ENCODE measurements at regions not wholly inside any gene's neighbourhood (a gene's known extent, or its start where the extent isn't known, plus 50 kb on each side); places are given as distances from the start of the nearest gene placed in this dataset.

GRCh38 chr2:117091041-117091837 is 723.3 kb upstream of the DDX18 start:
- no peak overlapping the region for H3K4me3 Mint-ChIP-seq
- Histone ChIP-seq H3K36me3 (ENCODE audit: control insufficient read depth, insufficient read depth, low read length) (no peaks in the 10 kb centered on the region), H3K4me3 (ENCODE audit: low read depth, low read length) (no peak overlapping the region), H3K9me3 (ENCODE audit: control insufficient read depth in 2 of 2, low read length in 2 of 2) (no peaks in the 10 kb centered on the region), H3K27me3 (ENCODE audit: control insufficient read depth, insufficient read depth, low read length) (no peaks in the 10 kb centered on the region), H3K4me1 (ENCODE audit: control insufficient read depth, insufficient read depth, low read length, poor library complexity, severe bottlenecking) (no peaks in the 10 kb centered on the region), H3K27ac (ENCODE audit: insufficient read depth, low read length, poor library complexity, severe bottlenecking) (no peak overlapping the region)
- no peaks in the 10 kb centered on the region for H3K36me3 Mint-ChIP-seq
- H3K27ac Mint-ChIP-seq, result no peak overlapping the region
- peaks cover 1 to 8% (median 3%) of the 10 kb centered on the region in 7 donors for H3K9me3 Mint-ChIP-seq
- no peaks in the 10 kb centered on the region for H3K27me3 Mint-ChIP-seq
- no peaks in the 10 kb centered on the region for H3K4me1 Mint-ChIP-seq
- ATAC-seq (ENCODE audit: low read depth in 2 of 2), result no peak
- no peak for DNase-seq

GRCh38 chr2:117101613-117102012 is 712.9 kb upstream of the DDX18 start:
- no peak overlapping the region for H3K4me3 Mint-ChIP-seq
- Histone ChIP-seq H3K27ac (ENCODE audit: insufficient read depth, low read length, poor library complexity, severe bottlenecking) (no peak overlapping the region), H3K27me3 (ENCODE audit: control insufficient read depth, insufficient read depth, low read length) (no peaks in the 10 kb centered on the region), H3K36me3 (ENCODE audit: control insufficient read depth, insufficient read depth, low read length) (no peaks in the 10 kb centered on the region), H3K4me1 (ENCODE audit: control insufficient read depth, insufficient read depth, low read length, poor library complexity, severe bottlenecking) (no peaks in the 10 kb centered on the region), H3K9me3 (ENCODE audit: control insufficient read depth in 2 of 2, low read length in 2 of 2) (no peaks in the 10 kb centered on the region), H3K4me3 (ENCODE audit: low read depth, low read length) (no peak overlapping the region)
- no peaks in the 10 kb centered on the region for H3K4me1 Mint-ChIP-seq
- no peaks in the 10 kb centered on the region for H3K36me3 Mint-ChIP-seq
- H3K27me3 Mint-ChIP-seq, result no peaks in the 10 kb centered on the region
- ATAC-seq (ENCODE audit: low read depth in 2 of 2) (no peak), DNase-seq (no peak)
- H3K9me3 Mint-ChIP-seq, result peaks cover under 1 to 15% (median 3%) of the 10 kb centered on the region in 7 donors
- no peak overlapping the region for H3K27ac Mint-ChIP-seq

GRCh38 chr2:117108741-117109267 is 705.7 kb upstream of the DDX18 start:
- no peak overlapping the region for H3K4me3 Mint-ChIP-seq
- ATAC-seq (ENCODE audit: low read depth in 2 of 2), result no peak
- H3K36me3 Mint-ChIP-seq, result no peaks in the 10 kb centered on the region
- H3K27me3 Mint-ChIP-seq, result no peaks in the 10 kb centered on the region
- no peak overlapping the region for H3K27ac Mint-ChIP-seq
- no peaks in the 10 kb centered on the region for H3K4me1 Mint-ChIP-seq
- no peak overlapping the region for H3K4me3 ChIP-seq (ENCODE audit: low read depth, low read length)
- H3K4me1 ChIP-seq (ENCODE audit: control insufficient read depth, insufficient read depth, low read length, poor library complexity, severe bottlenecking), result no peaks in the 10 kb centered on the region
- no peak for DNase-seq
- H3K9me3 Mint-ChIP-seq, result peaks cover 1 to 19% (median 10%) of the 10 kb centered on the region in 7 donors
- no peaks in the 10 kb centered on the region for H3K27me3 ChIP-seq (ENCODE audit: control insufficient read depth, insufficient read depth, low read length)
- no peak overlapping the region for H3K27ac ChIP-seq (ENCODE audit: insufficient read depth, low read length, poor library complexity, severe bottlenecking)
- H3K9me3 ChIP-seq (ENCODE audit: control insufficient read depth in 2 of 2, low read length in 2 of 2), result peaks cover 0 to 8% of the 10 kb centered on the region in 2 experiments
- no peaks in the 10 kb centered on the region for H3K36me3 ChIP-seq (ENCODE audit: control insufficient read depth, insufficient read depth, low read length)

GRCh38 chr2:117118994-117119393 is 695.5 kb upstream of the DDX18 start:
- DNase-seq (no peak), ATAC-seq (ENCODE audit: low read depth in 2 of 2) (no peak)
- Mint-ChIP-seq H3K4me3 (no peak overlapping the region), H3K4me1 (no peaks in the 10 kb centered on the region), H3K9me3 (peaks cover 1 to 20% (median 8%) of the 10 kb centered on the region in 7 donors), H3K36me3 (no peaks in the 10 kb centered on the region), H3K27me3 (no peaks in the 10 kb centered on the region), H3K27ac (no peak overlapping the region)
- no peak overlapping the region for H3K27ac ChIP-seq (ENCODE audit: insufficient read depth, low read length, poor library complexity, severe bottlenecking)
- H3K27me3 ChIP-seq (ENCODE audit: control insufficient read depth, insufficient read depth, low read length), result no peaks in the 10 kb centered on the region
- H3K4me1 ChIP-seq (ENCODE audit: control insufficient read depth, insufficient read depth, low read length, poor library complexity, severe bottlenecking), result no peaks in the 10 kb centered on the region
- no peaks in the 10 kb centered on the region for H3K9me3 ChIP-seq (ENCODE audit: control insufficient read depth in 2 of 2, low read length in 2 of 2)
- H3K4me3 ChIP-seq (ENCODE audit: low read depth, low read length), result no peak overlapping the region
- no peaks in the 10 kb centered on the region for H3K36me3 ChIP-seq (ENCODE audit: control insufficient read depth, insufficient read depth, low read length)

GRCh38 chr2:117123362-117123761 is 691.1 kb upstream of the DDX18 start:
- Histone ChIP-seq H3K4me1 (ENCODE audit: control insufficient read depth, insufficient read depth, low read length, poor library complexity, severe bottlenecking) (no peaks in the 10 kb centered on the region), H3K4me3 (ENCODE audit: low read depth, low read length) (no peak overlapping the region), H3K36me3 (ENCODE audit: control insufficient read depth, insufficient read depth, low read length) (no peaks in the 10 kb centered on the region), H3K27me3 (ENCODE audit: control insufficient read depth, insufficient read depth, low read length) (no peaks in the 10 kb centered on the region), H3K27ac (ENCODE audit: insufficient read depth, low read length, poor library complexity, severe bottlenecking) (no peak overlapping the region), H3K9me3 (ENCODE audit: control insufficient read depth in 2 of 2, low read length in 2 of 2) (no peaks in the 10 kb centered on the region)
- H3K4me3 Mint-ChIP-seq, result no peak overlapping the region
- no peak overlapping the region for H3K27ac Mint-ChIP-seq
- H3K36me3 Mint-ChIP-seq, result no peaks in the 10 kb centered on the region
- no peaks in the 10 kb centered on the region for H3K4me1 Mint-ChIP-seq
- DNase-seq (no peak), ATAC-seq (ENCODE audit: low read depth in 2 of 2) (no peak)
- H3K27me3 Mint-ChIP-seq, result no peaks in the 10 kb centered on the region
- H3K9me3 Mint-ChIP-seq, result peaks cover 2 to 24% (median 6%) of the 10 kb centered on the region in 7 donors

GRCh38 chr2:117126656-117127055 is 687.8 kb upstream of the DDX18 start:
- ATAC-seq (ENCODE audit: low read depth in 2 of 2), result no peak

GRCh38 chr2:117127680-117128079 is 686.8 kb upstream of the DDX18 start:
- H3K4me1 Mint-ChIP-seq, result no peaks in the 10 kb centered on the region
- H3K9me3 Mint-ChIP-seq, result peaks cover 2 to 17% (median 6%) of the 10 kb centered on the region in 7 donors
- no peaks in the 10 kb centered on the region for H3K36me3 Mint-ChIP-seq
- H3K9me3 ChIP-seq (ENCODE audit: control insufficient read depth in 2 of 2, low read length in 2 of 2), result no peaks in the 10 kb centered on the region
- no peak overlapping the region for H3K4me3 ChIP-seq (ENCODE audit: low read depth, low read length)
- no peak overlapping the region for H3K4me3 Mint-ChIP-seq
- no peaks in the 10 kb centered on the region for H3K4me1 ChIP-seq (ENCODE audit: control insufficient read depth, insufficient read depth, low read length, poor library complexity, severe bottlenecking)
- no peaks in the 10 kb centered on the region for H3K27me3 Mint-ChIP-seq
- DNase-seq (no peak), ATAC-seq (ENCODE audit: low read depth in 2 of 2) (no peak)
- H3K27me3 ChIP-seq (ENCODE audit: control insufficient read depth, insufficient read depth, low read length), result no peaks in the 10 kb centered on the region
- H3K27ac ChIP-seq (ENCODE audit: insufficient read depth, low read length, poor library complexity, severe bottlenecking), result no peak overlapping the region
- H3K36me3 ChIP-seq (ENCODE audit: control insufficient read depth, insufficient read depth, low read length), result no peaks in the 10 kb centered on the region
- H3K27ac Mint-ChIP-seq, result no peak overlapping the region

More at GRCh38 chr2:117126656-117127055, 687.8 kb upstream of the DDX18 start:
- Mint-ChIP-seq H3K9me3 (peaks cover 2 to 17% (median 6%) of the 10 kb centered on the region in 7 donors), H3K27ac (no peak overlapping the region), H3K36me3 (no peaks in the 10 kb centered on the region), H3K27me3 (no peaks in the 10 kb centered on the region), H3K4me3 (no peak overlapping the region), H3K4me1 (no peaks in the 10 kb centered on the region)
- no peaks in the 10 kb centered on the region for H3K27me3 ChIP-seq (ENCODE audit: control insufficient read depth, insufficient read depth, low read length)
- no peak overlapping the region for H3K4me3 ChIP-seq (ENCODE audit: low read depth, low read length)
- H3K9me3 ChIP-seq (ENCODE audit: control insufficient read depth in 2 of 2, low read length in 2 of 2), result no peaks in the 10 kb centered on the region
- DNase-seq, result no peak
- no peaks in the 10 kb centered on the region for H3K4me1 ChIP-seq (ENCODE audit: control insufficient read depth, insufficient read depth, low read length, poor library complexity, severe bottlenecking)
- no peaks in the 10 kb centered on the region for H3K36me3 ChIP-seq (ENCODE audit: control insufficient read depth, insufficient read depth, low read length)
- H3K27ac ChIP-seq (ENCODE audit: insufficient read depth, low read length, poor library complexity, severe bottlenecking), result no peak overlapping the region

GRCh38 chr2:117128461-117128860 is 686.0 kb upstream of the DDX18 start:
- Histone ChIP-seq H3K36me3 (ENCODE audit: control insufficient read depth, insufficient read depth, low read length) (no peaks in the 10 kb centered on the region), H3K4me3 (ENCODE audit: low read depth, low read length) (no peak overlapping the region), H3K27ac (ENCODE audit: insufficient read depth, low read length, poor library complexity, severe bottlenecking) (no peak overlapping the region), H3K4me1 (ENCODE audit: control insufficient read depth, insufficient read depth, low read length, poor library complexity, severe bottlenecking) (no peaks in the 10 kb centered on the region), H3K27me3 (ENCODE audit: control insufficient read depth, insufficient read depth, low read length) (no peaks in the 10 kb centered on the region), H3K9me3 (ENCODE audit: control insufficient read depth in 2 of 2, low read length in 2 of 2) (no peaks in the 10 kb centered on the region)
- no peaks in the 10 kb centered on the region for H3K4me1 Mint-ChIP-seq
- H3K9me3 Mint-ChIP-seq, result peaks cover 2 to 17% (median 6%) of the 10 kb centered on the region in 7 donors
- H3K27me3 Mint-ChIP-seq, result no peaks in the 10 kb centered on the region
- DNase-seq, result no peak
- H3K4me3 Mint-ChIP-seq, result no peak overlapping the region
- H3K27ac Mint-ChIP-seq, result no peak overlapping the region
- ATAC-seq (ENCODE audit: low read depth in 2 of 2), result no peak
- no peaks in the 10 kb centered on the region for H3K36me3 Mint-ChIP-seq
